Activated T-helper 1 cell treated with anti-CD3 and anti-CD28 coated beads, Interleukin-12 subunit alpha, Interleukin-12 subunit beta, Interleukin-2, Interleukin-4 antibody, amounts not matched to agents 30 ng/mL and 10 ng/mL and 1 ng/mL, durations not matched to agents 14 hours and 24 hours and 36 hours (primary cell): ENCODE measurements at regions not wholly inside any gene's neighbourhood (a gene's known extent, or its start where the extent isn't known, plus 50 kb on each side); places are given as distances from the start of the nearest gene placed in this dataset.

ENCODE experiments used
- DNase-seq: peaks from one replicate; pipeline ENCODE4 v3.0.0; 2021; ENCODE audit warnings: low spot score
- H3K27ac Mint-ChIP-seq: one replicate; pipeline ENCODE4 v1.8.0; 2021; ENCODE audit warnings: mild to moderate bottlenecking, mixed read lengths
- H3K27me3 Mint-ChIP-seq: one replicate; pipeline ENCODE4 v1.8.0; 2022; ENCODE audit warnings: mild to moderate bottlenecking, moderate library complexity, mixed read lengths; ENCODE audit not compliant: insufficient read depth
- H3K36me3 Mint-ChIP-seq: one replicate; pipeline ENCODE4 v1.8.0; 2021; ENCODE audit warnings: low read depth, mixed read lengths
- H3K4me1 Mint-ChIP-seq: one replicate; pipeline ENCODE4 v1.8.0; 2021; ENCODE audit warnings: low read depth, mixed read lengths
- H3K4me3 Mint-ChIP-seq: one replicate; pipeline ENCODE4 v1.8.0; 2021; ENCODE audit warnings: mild to moderate bottlenecking, moderate library complexity, mixed read lengths
- H3K9me3 Mint-ChIP-seq: one replicate; pipeline ENCODE4 v1.8.0; 2021; ENCODE audit warnings: mixed read lengths
- intact Hi-C: fragments of 100-400 bp; cut with micrococcal nuclease; formaldehyde crosslinking; loops from one replicate; pipeline ENCODE4 v1.15.1; 2024

DNA sequence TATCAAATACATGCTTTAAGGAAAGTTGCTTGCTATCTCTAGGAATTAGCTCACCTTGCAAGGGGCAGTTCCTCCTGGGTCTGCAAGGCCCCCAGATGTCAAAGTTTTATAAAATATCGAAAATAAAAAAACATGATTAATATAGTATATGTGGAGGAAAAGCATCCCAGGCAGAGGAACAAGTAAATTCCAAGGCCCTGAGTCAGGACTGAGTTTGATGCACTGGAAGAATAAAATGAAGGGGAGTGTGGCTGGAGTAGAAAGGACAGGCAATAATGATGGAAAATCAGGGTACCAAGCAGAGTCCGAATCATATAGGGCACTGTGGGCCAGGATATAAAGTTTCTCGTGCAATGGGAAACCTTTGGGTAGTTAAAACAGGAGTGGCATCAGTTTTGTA lies 112.4 kb upstream of the EEPD1 start:
- no peak overlapping the region for H3K27ac Mint-ChIP-seq
- peaks cover 5% of the 10 kb centered on the region for H3K27me3 Mint-ChIP-seq
- H3K4me1 Mint-ChIP-seq: no peaks in the 10 kb centered on the region
- H3K36me3 Mint-ChIP-seq: no peaks in the 10 kb centered on the region
- H3K9me3 Mint-ChIP-seq: no peaks in the 10 kb centered on the region
- H3K4me3 Mint-ChIP-seq: no peak overlapping the region
- intact Hi-C loops: no loop called here
- DNase-seq: no peak

DNA sequence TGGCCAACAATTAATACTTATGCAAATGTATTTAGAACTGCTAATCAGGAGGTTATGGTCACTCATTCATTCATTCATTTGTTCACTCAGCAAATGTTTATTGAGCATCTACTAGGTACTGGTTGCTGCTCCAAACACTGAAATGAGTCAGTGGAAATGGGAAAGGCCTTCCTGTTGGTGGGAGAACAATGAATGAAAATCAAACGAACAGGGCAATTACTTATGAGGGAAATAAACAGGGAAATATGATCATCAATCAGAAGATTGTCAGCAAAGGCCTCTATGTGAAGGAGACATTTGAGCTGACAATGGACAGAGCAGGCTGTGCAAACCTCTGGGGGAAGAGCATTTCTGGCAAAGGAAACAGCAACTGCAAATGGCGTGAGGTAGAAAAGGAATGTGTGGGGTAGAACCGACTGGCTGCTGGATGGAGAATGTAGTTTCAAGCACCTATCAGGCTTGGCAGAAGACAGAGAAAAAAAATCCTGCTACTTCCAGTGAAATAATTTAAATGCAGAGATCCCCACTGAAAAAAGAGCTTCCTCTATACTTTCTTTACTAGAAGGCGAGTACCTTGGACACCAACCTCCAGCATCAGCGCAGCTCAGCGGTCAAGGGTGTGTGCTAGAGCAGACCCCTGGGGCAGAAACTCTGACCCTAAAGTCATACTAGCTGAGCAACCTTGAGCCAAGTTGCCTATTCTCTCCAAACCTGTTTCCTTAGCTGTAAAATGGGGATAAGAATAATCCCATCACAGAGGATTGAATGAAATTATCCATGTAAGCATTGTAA lies 108.8 kb upstream of the EEPD1 start:
- no peak overlapping the region for H3K27ac Mint-ChIP-seq
- intact Hi-C loops: no loop called here
- no peak for DNase-seq
- H3K4me3 Mint-ChIP-seq: no peak overlapping the region
- H3K9me3 Mint-ChIP-seq: no peaks in the 10 kb centered on the region
- H3K27me3 Mint-ChIP-seq: peaks cover 5% of the 10 kb centered on the region
- H3K36me3 Mint-ChIP-seq: no peaks in the 10 kb centered on the region
- no peaks in the 10 kb centered on the region for H3K4me1 Mint-ChIP-seq

DNA sequence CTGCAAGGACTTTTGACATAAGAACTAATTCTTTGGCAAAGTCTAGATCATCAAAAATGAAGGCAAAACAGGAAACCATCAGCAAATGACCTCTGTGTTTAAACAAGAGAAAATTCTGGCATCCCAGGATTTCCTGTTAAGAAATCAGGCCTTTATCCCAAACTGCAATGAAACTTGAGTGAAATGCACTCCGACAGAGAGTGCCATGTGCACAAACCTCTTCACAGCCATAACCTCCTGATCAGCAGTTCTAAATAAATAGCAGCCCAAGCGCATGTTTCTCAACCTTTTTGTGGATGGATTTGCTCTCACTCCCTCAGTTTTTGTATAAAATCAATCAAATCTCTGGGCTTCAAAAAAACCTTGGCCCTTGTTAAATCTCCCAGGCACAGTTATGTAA lies 107.7 kb upstream of the EEPD1 start:
- Mint-ChIP-seq H3K36me3 (no peaks in the 10 kb centered on the region), H3K27me3 (peaks cover 5% of the 10 kb centered on the region), H3K4me1 (no peaks in the 10 kb centered on the region), H3K27ac (no peak overlapping the region), H3K4me3 (no peak overlapping the region), H3K9me3 (no peaks in the 10 kb centered on the region)
- intact Hi-C loops: no loop called here
- no peak for DNase-seq

DNA sequence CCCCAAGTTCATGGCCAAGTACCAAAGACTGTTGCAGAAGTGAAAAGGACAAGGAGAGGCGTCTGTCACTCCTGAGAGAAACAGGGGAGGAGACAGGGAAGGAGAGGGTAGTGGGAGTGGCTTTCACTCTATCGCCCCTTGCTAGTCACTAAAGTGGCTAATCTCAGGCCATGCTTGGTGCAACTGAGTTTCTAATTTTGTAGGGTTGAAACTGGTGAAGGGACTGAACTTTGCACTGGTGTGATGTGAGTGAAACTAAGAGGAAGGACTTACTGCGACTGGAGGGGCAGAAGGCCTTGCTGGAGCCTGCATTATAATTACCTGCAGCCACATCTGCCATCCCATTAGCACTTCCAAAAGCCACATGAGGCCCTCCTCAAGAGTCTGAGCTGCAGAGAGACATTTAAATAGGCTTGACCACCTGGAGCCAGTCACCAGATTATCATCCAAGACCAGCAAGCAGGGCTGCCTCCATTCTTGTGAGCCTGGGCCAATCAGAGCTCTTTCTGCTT lies 107.2 kb upstream of the EEPD1 start:
- intact Hi-C loops: no loop called here
- no peak overlapping the region for H3K27ac Mint-ChIP-seq

DNA sequence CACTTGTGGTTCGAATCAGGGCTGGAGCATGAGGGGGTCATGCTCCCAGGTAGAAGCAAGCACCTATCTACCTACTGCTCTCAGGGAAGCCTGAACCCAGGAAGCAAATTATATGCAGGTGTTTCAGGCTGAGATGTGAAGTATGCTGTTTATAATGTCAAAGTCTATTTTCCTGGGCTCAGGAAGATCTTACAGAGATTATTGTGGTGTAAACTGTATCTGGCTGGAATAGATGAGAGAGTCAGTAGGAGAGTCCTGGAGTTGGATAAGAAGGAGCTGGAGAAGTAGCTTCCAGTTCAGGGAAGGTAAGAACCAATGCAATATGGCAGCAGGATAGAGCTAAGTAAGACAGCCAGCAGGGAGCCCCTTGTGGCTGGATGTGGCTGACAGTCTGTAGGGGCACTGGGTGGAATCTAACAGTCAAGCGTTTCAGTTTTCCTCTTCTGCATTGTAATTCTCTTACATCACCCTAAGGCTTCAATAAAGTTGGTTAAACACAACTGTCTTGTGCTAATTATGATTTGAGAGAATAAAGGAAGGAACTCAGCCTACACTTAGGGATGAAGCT lies 105.9 kb upstream of the EEPD1 start:
- intact Hi-C loops: no loop called here
- Mint-ChIP-seq H3K4me3 (no peak overlapping the region), H3K27ac (no peak overlapping the region)

More for the DNA sequence above, 107.2 kb upstream of the EEPD1 start:
- Mint-ChIP-seq H3K4me1 (no peaks in the 10 kb centered on the region), H3K36me3 (no peaks in the 10 kb centered on the region), H3K27me3 (peaks cover 4% of the 10 kb centered on the region), H3K9me3 (no peaks in the 10 kb centered on the region), H3K4me3 (no peak overlapping the region)
- no peak for DNase-seq

DNA sequence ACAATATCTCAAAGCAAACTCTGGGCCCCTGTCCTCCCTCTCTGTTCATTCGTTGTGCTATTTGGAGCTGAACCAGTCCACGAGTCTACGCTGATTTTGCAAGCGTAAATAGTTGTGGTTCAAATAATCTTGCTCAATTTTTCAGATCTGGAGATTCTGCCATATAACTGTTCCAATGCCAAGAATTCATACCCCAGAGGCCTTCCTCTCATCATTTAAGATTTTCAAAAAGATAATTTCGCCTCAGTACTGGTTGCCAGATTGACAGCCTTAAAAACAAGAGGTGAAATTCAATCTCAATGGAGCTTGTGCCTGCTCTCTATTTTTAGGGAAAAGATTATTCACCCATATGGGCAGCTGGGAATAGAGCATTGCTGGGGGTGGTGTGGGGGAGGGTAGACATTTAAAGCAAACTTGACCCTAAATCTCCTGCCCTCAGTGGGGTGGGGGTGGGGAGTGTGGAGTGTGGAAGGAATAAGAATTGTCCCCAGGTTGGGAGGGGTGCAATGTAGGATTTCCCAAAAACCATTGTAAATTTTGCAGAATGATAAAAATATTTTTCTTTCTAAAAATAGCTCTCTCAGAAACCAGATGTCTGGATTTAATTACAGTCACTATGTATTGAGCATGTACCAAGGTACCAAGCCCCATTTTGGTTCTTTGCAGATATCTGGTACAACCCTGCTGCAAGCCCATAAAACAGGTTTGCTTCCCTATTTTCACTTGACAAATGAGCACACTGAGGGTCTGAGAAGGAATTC lies 104.7 kb upstream of the EEPD1 start:
- intact Hi-C loops: no loop called here
- no peaks in the 10 kb centered on the region for H3K9me3 Mint-ChIP-seq
- H3K27ac Mint-ChIP-seq: no peak overlapping the region
- H3K4me1 Mint-ChIP-seq: no peaks in the 10 kb centered on the region
- H3K4me3 Mint-ChIP-seq: no peak overlapping the region
- H3K27me3 Mint-ChIP-seq: peaks cover 5% of the 10 kb centered on the region
- H3K36me3 Mint-ChIP-seq: no peaks in the 10 kb centered on the region
- DNase-seq: no peak

More for the DNA sequence above, 105.9 kb upstream of the EEPD1 start:
- Mint-ChIP-seq H3K36me3 (no peaks in the 10 kb centered on the region), H3K9me3 (no peaks in the 10 kb centered on the region), H3K27me3 (peaks cover 5% of the 10 kb centered on the region), H3K4me1 (no peaks in the 10 kb centered on the region)
- no peak for DNase-seq

DNA sequence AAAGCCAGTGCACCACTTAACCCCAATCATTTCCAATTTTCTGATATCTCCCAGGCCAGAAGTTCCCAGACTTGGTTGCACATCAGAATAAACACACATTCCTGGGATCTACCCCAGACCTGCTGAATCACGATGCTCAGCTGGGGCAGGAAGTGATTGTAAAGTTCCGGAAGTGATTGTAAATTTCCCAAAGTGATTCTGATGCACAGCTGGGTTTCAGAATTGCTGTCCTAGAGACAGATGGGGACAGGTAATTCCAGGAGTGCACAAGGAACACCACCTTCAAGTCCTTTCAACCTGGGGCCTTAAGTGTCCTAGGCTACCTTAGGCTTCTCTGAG lies 104.2 kb upstream of the EEPD1 start:
- H3K4me3 Mint-ChIP-seq: no peak overlapping the region
- H3K36me3 Mint-ChIP-seq: no peaks in the 10 kb centered on the region
- H3K9me3 Mint-ChIP-seq: no peaks in the 10 kb centered on the region
- no peaks in the 10 kb centered on the region for H3K4me1 Mint-ChIP-seq
- peaks cover 5% of the 10 kb centered on the region for H3K27me3 Mint-ChIP-seq
- intact Hi-C loops: no loop called here
- DNase-seq: no peak
- H3K27ac Mint-ChIP-seq: no peak overlapping the region

DNA sequence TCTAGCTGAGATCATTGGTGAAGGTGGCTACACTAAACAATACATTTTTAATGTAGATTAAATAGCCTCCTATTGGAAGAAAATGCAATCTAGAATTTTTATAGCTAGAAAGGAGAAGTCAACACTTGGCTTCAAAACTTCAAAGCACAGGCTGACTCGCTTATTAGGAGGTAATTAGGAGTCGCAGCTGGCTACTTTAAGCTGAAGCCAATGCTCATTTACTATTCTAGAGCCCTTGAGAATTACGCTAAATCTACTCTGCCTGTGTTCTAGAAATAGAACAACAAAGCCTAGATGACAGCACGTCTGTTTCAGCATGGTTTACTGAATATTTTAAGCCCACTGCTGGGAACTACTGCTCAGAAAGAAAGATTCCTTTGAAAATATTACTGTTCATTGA lies 101.6 kb upstream of the EEPD1 start:
- intact Hi-C loops: no loop called here
- H3K4me3 Mint-ChIP-seq: no peak overlapping the region
- no peaks in the 10 kb centered on the region for H3K36me3 Mint-ChIP-seq
- no peak for DNase-seq
- no peak overlapping the region for H3K27ac Mint-ChIP-seq
- H3K4me1 Mint-ChIP-seq: no peaks in the 10 kb centered on the region
- peaks cover 5% of the 10 kb centered on the region for H3K27me3 Mint-ChIP-seq
- H3K9me3 Mint-ChIP-seq: no peaks in the 10 kb centered on the region

DNA sequence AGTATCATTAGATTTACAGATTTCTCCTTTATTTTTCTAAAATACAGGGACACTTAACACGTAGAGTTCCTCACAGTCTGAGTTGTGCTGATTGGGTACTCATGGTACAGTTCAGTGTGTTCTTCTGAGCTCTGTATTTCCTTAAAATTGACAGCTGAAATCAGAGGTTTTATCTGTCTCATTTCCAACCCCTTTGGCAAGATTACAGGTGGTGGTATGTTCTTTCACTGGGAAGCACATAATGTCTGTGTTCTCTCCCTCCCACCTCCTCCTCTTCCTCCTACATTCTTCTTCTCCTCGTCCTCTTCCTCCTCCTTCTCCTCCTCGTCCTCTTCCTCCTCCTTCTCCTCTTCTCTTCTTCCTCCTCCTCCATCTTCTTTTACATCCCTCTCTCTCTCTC lies 99.5 kb upstream of the EEPD1 start:
- Mint-ChIP-seq H3K36me3 (no peaks in the 10 kb centered on the region), H3K4me3 (no peak overlapping the region), H3K9me3 (no peaks in the 10 kb centered on the region)

DNA sequence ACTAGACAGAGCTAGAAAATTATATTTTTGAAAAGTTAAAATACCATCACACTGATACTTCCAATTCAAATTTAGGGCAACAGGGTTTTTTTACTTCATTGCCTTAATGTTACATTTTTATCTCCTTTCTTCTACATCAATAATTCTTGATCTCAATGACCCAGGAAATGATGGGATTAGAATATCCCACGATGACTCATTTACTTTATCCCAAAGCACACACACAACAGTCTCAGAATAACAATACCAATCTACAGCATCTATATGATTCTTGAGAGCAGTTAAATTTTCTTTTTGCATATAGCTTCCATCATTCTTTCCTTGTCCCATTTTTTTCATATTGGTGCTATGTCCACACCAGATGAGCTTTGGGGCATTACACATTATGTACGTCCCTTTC lies 98.4 kb upstream of the EEPD1 start:
- no peak for DNase-seq
- no peaks in the 10 kb centered on the region for H3K36me3 Mint-ChIP-seq
- no peaks in the 10 kb centered on the region for H3K9me3 Mint-ChIP-seq
- H3K4me3 Mint-ChIP-seq: no peak overlapping the region
- H3K4me1 Mint-ChIP-seq: no peaks in the 10 kb centered on the region
- H3K27me3 Mint-ChIP-seq: peaks cover 7% of the 10 kb centered on the region
- intact Hi-C loops: no loop called here
- no peak overlapping the region for H3K27ac Mint-ChIP-seq

More for the DNA sequence above, 99.5 kb upstream of the EEPD1 start:
- Mint-ChIP-seq H3K4me1 (no peaks in the 10 kb centered on the region), H3K27me3 (peaks cover 5% of the 10 kb centered on the region), H3K27ac (no peak overlapping the region)
- DNase-seq: no peak
- intact Hi-C loops: no loop called here

DNA sequence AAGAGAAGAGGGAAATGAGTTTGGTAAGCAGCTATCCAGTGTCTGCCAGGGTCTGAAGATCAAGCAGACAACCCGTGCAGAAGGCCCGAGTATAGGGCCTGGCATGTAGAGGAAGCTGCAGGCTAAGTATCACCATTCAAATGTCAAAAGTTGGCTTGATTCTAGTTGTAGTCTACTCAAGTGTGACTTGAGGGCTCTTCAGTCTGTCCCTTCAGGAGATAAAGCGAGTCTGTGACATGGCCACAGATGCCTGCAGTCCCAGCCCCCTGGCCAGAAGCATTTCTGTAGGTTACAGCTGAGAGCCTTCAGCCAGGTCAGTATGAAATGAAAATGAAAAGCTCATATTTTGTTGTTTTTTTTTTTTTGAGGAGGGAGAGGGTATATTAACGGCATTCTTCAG lies 97.8 kb upstream of the EEPD1 start:
- intact Hi-C loops: no loop called here
- Mint-ChIP-seq H3K36me3 (no peaks in the 10 kb centered on the region), H3K27ac (no peak overlapping the region), H3K4me3 (no peak overlapping the region), H3K27me3 (peaks cover 7% of the 10 kb centered on the region), H3K4me1 (no peaks in the 10 kb centered on the region), H3K9me3 (no peaks in the 10 kb centered on the region)
- no peak for DNase-seq

DNA sequence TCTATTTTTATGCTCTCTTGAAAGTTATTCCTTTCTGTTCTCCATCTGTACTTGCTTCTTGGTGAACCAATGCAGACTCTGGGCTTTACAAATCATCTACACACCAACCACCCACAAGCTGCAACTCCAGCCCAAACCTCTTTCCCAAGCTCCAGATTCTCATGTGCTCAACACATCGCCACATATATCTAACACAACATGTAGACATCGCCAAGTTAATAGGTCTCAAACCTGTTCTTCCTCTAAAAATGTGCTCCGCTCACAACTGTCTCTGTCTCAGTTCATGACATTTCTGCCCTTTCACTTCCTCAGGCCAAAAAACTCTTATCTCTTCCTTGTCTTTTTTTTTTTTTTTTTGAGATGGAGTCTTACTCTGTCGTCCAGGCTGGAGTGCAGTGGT lies 95.7 kb upstream of the EEPD1 start:
- no peak for DNase-seq
- H3K4me3 Mint-ChIP-seq: no peak overlapping the region
- H3K27me3 Mint-ChIP-seq: peaks cover 6% of the 10 kb centered on the region
- intact Hi-C loops: no loop called here
- H3K27ac Mint-ChIP-seq: no peak overlapping the region
- no peaks in the 10 kb centered on the region for H3K9me3 Mint-ChIP-seq
- no peaks in the 10 kb centered on the region for H3K36me3 Mint-ChIP-seq
- no peaks in the 10 kb centered on the region for H3K4me1 Mint-ChIP-seq

DNA sequence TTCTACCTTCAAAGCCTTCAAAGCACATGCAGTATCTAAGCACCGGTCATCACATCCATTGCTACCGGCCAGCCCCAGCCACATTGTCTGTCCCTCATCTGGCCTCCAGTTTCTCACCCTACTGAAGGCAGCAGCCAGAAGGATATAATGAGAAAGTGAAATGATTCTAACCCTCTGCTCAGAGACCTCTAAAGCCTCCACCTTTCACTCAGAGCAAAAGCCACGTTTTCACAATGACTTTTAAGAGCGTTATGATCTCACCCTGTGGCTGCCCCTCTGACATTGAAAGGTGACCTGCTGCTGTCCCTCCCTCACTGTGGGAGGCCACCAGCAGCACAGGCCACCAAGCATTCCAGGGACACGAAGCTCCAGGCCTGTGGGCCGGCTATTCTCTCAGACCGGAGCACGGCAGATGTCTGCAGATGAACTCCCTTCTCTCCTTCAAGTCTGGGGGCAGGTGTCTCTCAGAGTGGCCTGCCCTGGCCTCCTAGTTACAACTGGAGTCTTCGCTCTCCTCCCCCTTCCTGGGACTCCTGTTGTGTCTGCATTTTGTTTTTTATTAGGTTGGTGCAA lies 94.9 kb upstream of the EEPD1 start:
- Mint-ChIP-seq H3K4me3 (no peak overlapping the region), H3K36me3 (no peaks in the 10 kb centered on the region), H3K27me3 (peaks cover 6% of the 10 kb centered on the region), H3K4me1 (no peaks in the 10 kb centered on the region), H3K9me3 (no peaks in the 10 kb centered on the region), H3K27ac (no peak overlapping the region)
- no peak for DNase-seq
- intact Hi-C loops: no loop called here
